ENCODE measurements at regions not wholly inside any gene's neighbourhood (a gene's known extent, or its start where the extent isn't known, plus 50 kb on each side); places are given as distances from the start of the nearest gene placed in this dataset.

- TF ChIP-seq CTCF (conservative IDR thresholded peaks at IDR 0.05) (no peak), ZFX (IDR thresholded peaks at IDR 0.05) (no peak)
Observed at GRCh38 chr6:130752267-130752666, 74.9 kb upstream of the SMLR1 start.

Measured in C4-2B (cell line).